ENCODE measurements at regions not wholly inside any gene's neighbourhood (a gene's known extent, or its start where the extent isn't known, plus 50 kb on each side); places are given as distances from the start of the nearest gene placed in this dataset.
A peak's percentile ranks its signal among the peaks of the same experiment; 100 is the strongest.
"Not testable (repeated sequence)": the region's sequence is repeated elsewhere in the genome, so short reads cannot be mapped to it uniquely, and the experiment has no call there.

DNA sequence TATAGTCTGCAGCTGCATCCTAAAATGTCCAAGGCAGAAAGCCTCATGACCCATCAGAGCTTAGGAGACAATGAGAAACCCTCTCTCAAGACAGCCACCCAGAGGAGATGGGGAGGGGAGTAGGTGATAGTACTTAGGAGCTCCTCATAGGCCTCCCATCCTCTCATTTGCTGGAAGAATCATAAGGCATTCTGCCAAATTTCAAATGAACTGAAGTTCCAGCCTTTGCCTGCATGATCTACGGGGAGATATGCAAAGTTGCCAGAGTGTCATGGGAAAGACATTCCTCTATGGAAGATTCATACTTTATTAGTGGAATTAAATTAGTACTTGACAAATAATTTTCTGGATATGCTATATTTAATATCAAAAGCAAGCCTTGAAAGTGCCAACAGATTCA is 194.1 kb upstream of the GJE1 start:
- no peak for DNase-seq (ENCODE audit: extremely low spot score)
- ChIA-PET CTCF (interaction anchor here (1.4 kb wide), 1 partner anchor 13 kb away, joined by 3 read pairs; no protein-coding TSS in a partner anchor), POLR2A (interaction anchor here (0.6 kb wide), 1 partner anchor 293 kb away, joined by 5 read pairs; no protein-coding TSS in a partner anchor)
- TF ChIP-seq, protein P1, sequence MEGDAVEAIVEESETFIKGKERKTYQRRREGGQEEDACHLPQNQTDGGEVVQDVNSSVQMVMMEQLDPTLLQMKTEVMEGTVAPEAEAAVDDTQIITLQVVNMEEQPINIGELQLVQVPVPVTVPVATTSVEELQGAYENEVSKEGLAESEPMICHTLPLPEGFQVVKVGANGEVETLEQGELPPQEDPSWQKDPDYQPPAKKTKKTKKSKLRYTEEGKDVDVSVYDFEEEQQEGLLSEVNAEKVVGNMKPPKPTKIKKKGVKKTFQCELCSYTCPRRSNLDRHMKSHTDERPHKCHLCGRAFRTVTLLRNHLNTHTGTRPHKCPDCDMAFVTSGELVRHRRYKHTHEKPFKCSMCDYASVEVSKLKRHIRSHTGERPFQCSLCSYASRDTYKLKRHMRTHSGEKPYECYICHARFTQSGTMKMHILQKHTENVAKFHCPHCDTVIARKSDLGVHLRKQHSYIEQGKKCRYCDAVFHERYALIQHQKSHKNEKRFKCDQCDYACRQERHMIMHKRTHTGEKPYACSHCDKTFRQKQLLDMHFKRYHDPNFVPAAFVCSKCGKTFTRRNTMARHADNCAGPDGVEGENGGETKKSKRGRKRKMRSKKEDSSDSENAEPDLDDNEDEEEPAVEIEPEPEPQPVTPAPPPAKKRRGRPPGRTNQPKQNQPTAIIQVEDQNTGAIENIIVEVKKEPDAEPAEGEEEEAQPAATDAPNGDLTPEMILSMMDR (IDR thresholded peaks at IDR 0.05; ENCODE audit: control extremely low read depth, extremely low read depth, low read depth, missing control alignments) = no peak

DNA sequence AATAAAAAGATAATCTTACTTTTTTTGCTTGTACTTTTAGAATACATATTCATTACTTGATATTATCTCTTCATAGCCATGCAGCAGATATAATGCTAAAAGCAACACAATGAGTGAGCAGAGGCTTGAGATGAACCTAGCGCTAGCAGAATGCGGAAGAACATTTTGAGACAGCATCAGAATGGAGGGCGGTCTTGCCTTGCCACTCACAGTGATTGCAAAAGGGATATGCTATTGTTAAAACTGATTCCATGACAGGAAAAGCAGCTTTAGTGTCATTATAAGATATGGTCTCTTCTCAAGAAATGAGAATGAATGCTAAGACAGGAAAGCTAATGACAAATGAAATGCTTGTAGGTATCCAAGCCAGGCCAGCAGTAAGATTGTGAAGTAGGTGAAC is 200.0 kb upstream of the GJE1 start:
- CTCF ChIA-PET = interaction anchor here (2.0 kb wide), 1 partner anchor 8 kb away, joined by 4 read pairs; no protein-coding TSS in a partner anchor
- POLR2A ChIA-PET = no interaction called here
- TF ChIP-seq, protein P1 (IDR thresholded peaks at IDR 0.05; ENCODE audit: control extremely low read depth, extremely low read depth, low read depth, missing control alignments) = no peak
- no peak for DNase-seq (ENCODE audit: extremely low spot score)

DNA sequence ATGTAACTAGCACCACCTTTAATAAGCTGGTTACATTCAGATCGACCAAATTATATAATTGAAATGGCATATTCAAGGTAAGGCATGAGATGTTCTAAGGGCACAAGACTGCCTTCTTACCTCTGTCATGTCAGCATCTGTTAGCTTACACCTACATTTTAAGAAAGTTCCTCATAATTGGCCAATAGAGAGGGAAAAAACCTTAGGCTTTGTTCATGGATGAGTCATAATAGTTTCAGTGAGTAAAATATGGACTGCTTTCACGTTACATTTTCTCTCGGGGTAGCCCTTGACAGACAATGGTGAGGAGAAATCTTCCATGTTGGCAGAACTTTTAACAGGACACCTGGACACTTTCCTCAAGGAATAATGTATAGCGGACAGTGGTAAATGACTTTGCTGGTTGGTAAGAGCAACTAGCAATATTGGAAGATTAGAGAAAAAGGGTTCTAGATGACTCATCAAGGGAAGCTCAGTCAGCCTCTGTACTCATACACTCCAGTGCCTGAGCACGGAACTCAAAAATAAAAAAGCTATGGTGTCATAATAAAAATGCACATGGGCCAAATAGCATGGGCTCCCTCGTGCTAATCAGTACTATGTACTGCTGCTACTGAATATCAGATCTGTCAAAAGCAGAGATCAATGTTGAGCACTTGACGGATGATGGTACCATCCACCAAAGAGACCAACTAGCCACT is 206.4 kb upstream of the GJE1 start:
- POLR2A ChIA-PET, CTCF ChIA-PET: not testable (repeated sequence)
- DNase-seq (ENCODE audit: extremely low spot score) = peak; percentile 3

DNA sequence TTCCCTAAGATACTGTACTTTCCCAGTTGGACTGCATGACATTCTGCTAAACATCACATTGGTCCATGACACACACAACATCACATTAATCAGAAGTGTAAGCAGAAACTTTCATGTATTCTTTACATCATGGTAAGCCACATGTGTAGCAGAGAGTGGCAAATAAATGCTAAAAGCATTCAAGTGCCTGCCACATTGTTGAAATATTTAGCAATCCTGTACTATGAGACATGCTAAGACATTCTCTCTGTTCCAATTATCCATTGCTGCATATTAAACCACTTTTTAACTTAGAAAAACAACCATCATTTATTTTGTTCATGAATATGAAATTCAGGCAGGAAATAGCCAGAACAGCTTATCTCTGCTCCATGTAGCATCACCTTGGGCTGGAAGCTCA is 207.7 kb upstream of the GJE1 start:
- CTCF ChIA-PET = interaction anchor here (0.8 kb wide), 1 partner anchor 13 kb away, joined by 3 read pairs; no protein-coding TSS in a partner anchor
- no peak for DNase-seq (ENCODE audit: extremely low spot score)
- POLR2A ChIA-PET = no interaction called here
- TF ChIP-seq, protein P1 (IDR thresholded peaks at IDR 0.05; ENCODE audit: control extremely low read depth, extremely low read depth, low read depth, missing control alignments) = no peak

DNA sequence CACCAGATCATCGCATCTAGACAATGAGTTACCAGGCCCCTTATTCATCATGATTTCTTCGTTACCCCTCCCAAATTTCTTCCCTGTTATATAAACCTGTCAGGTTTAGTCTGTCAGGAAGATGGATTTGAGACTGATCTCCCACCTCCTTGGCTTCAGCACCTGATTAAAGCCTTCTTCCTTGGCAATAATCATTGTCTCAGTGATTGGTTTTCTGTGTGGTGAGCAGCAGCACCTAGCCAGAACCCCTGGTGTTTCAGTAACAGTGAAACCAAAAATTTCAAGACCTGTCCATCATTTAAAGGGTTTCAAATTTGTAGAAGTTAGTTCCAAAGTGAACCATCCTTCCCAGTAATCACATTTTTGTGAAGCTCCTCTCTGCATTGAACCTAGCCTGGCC is 209.8 kb upstream of the GJE1 start:
- POLR2A ChIA-PET = no interaction called here

DNA sequence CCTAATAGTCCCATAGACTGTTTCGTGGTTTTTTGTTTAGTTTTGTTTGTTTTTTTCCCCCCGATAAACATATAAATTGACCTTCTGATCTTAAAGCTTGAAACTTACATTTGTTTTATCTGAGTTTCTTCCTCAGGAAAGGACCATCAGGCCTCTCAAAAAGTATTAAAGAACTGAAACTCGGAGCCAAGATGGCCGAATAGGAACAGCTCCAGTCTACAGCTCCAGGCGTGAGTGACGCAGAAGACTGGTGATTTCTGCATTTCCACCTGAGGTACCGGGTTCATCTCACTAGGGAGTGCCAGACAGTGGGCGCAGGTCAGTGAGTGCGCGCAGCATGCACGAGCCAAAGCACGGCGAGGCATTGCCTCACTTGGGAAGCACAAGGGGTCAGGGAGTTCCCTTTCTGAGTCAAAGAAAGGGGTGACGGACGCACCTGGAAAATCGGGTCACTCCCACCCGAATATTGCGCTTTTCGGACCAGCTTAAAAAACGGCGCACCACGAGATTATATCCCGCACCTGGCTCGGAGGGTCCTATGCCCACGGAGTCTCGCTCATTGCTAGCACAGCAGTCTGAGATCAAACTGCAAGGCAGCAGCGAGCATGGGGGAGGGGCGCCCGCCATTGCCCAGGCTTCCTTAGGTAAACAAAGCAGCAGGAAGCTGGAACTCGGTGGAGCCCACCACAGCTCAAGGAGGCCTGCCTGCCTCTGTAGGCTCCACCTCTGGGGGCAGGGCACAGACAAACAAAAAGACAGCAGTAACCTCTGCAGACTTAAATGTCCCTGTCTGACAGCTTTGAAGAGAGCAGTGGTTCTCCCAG is 215.8 kb upstream of the GJE1 start:
- CTCF ChIA-PET; POLR2A ChIA-PET; DNase-seq (ENCODE audit: extremely low spot score): not testable (repeated sequence)

More for the DNA sequence above, 209.8 kb upstream of the GJE1 start:
- no peak for DNase-seq (ENCODE audit: extremely low spot score)
- TF ChIP-seq, protein P1 (IDR thresholded peaks at IDR 0.05; ENCODE audit: control extremely low read depth, extremely low read depth, low read depth, missing control alignments) = no peak
- CTCF ChIA-PET = no interaction called here

DNA sequence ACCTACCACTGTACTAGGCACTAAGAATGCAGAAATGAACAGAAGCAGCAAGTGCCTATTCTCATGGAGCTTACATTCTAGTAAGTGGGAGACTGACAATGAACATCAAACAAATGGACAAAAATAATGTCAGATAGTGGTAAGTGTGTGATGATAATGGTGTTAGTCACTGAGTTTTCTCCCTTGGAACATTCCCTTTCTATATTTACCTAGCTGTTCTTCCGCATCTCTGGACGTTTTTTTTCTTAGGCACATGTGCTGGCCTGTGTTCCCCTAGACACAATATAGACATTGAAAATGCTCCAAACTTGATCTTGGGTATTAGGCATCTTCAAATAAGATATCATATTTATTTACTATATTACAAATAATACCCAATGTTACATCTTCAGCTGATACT is 218.1 kb upstream of the GJE1 start:
- DNase-seq (ENCODE audit: extremely low spot score) = no peak
- CTCF ChIA-PET = no interaction called here
- POLR2A ChIA-PET = no interaction called here
- TF ChIP-seq, protein P1 (IDR thresholded peaks at IDR 0.05; ENCODE audit: control extremely low read depth, extremely low read depth, low read depth, missing control alignments) = no peak
